ENCODE measurements at regions not wholly inside any gene's neighbourhood (a gene's known extent, or its start where the extent isn't known, plus 50 kb on each side); places are given as distances from the start of the nearest gene placed in this dataset.

DNA sequence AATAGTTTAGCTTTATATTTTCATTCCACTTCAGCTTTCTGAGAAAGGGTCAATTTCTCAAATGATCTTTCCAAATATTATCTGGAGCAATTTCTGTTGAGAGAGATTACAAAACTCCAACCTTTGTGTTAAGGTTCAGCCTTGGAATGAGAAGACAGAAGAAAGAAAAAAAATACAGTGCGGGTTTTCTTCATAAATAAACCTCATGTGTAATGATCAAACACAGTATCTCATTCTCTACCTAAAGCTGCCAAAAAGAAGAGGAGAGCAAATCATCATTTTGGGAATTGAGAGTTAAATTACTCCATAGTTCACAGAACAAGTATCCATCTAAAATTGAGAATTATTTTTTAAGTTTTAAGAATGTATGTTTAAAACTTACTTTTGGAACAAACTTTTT is 420.5 kb downstream of the KLF5 start:
- Histone ChIP-seq H2AK9ac (replicated peaks; ENCODE audit: low read depth, low read length, poor library complexity) (no peak overlapping the region), H3K14ac (replicated peaks; ENCODE audit: low read depth, low read length) (no peak overlapping the region), H3K9ac (ENCODE audit: low read depth, low read length) (no peak overlapping the region), H2AK5ac (ENCODE audit: low read depth, low read length) (no peak overlapping the region), H3K27me3 (ENCODE audit: control insufficient read depth, insufficient read depth, low read length) (no peaks in the 10 kb centered on the region), H3K79me1 (ENCODE audit: low read depth in 1 of 2, low read length in 2 of 2) (no peaks in the 10 kb centered on the region), H2AFZ (replicated peaks; ENCODE audit: low read length, poor library complexity) (no peak overlapping the region), H2BK20ac (ENCODE audit: low read depth, low read length) (no peak overlapping the region), H4K20me1 (ENCODE audit: insufficient read depth, low read length) (no peaks in the 10 kb centered on the region), H4K8ac (ENCODE audit: low read depth in 2 of 2, low read length in 2 of 2) (no peak overlapping the region), H3K27ac (ENCODE audit: insufficient read depth, low read length) (no peak overlapping the region), H2BK15ac (ENCODE audit: low read depth, low read length) (no peak overlapping the region), H3K4ac (ENCODE audit: low read depth, low read length) (no peak overlapping the region), H3K36me3 (ENCODE audit: control insufficient read depth, insufficient read depth, low read length) (no peaks in the 10 kb centered on the region), H4K91ac (ENCODE audit: insufficient read depth, low read depth, low read length) (no peak overlapping the region), H3K4me1 (ENCODE audit: control insufficient read depth, insufficient read depth, low read length) (no peaks in the 10 kb centered on the region), H3K4me3 (ENCODE audit: insufficient read depth, low read depth, low read length) (no peak overlapping the region), H3K9me1 (ENCODE audit: insufficient read depth, low read length) (no peaks in the 10 kb centered on the region), H3K23ac (ENCODE audit: low read depth, low read length) (no peak overlapping the region), H3K56ac (ENCODE audit: extremely low read depth, insufficient read depth, low read length) (no peak overlapping the region), H3K18ac (ENCODE audit: low read depth, low read length) (no peak overlapping the region), H2BK120ac (ENCODE audit: low read depth, low read length) (no peak overlapping the region), H4K5ac (ENCODE audit: low read depth, low read length) (no peak overlapping the region), H3K4me2 (ENCODE audit: low read depth, low read length) (no peak overlapping the region), H3K9me3 (ENCODE audit: control insufficient read depth, insufficient read depth, low read length) (no peaks in the 10 kb centered on the region), H2BK5ac (ENCODE audit: low read depth, low read length, poor library complexity, severe bottlenecking) (no peak overlapping the region)
- DNase-seq = no peak
- ATAC-seq (ENCODE audit: low read depth) = no peak
- intact Hi-C loops (cut with micrococcal nuclease) (no loop called here), dilution Hi-C loops (cut with HindIII; ENCODE audit: low sequenced_read_pairs, unreplicated experiment) (no loop called here), in situ Hi-C loops (cut with MboI; ENCODE audit: low sequenced_read_pairs) (no loop called here)
- WGBS, 2 experiments (ENCODE audit: extremely low coverage in 2 of 2, insufficient read length in 1 of 2) = no CpG with 5 or more reads among the region's 1 CpG
- POLR2A ChIA-PET (ENCODE audit: unreplicated experiment) = no interaction called here
- TF ChIP-seq, protein P1, sequence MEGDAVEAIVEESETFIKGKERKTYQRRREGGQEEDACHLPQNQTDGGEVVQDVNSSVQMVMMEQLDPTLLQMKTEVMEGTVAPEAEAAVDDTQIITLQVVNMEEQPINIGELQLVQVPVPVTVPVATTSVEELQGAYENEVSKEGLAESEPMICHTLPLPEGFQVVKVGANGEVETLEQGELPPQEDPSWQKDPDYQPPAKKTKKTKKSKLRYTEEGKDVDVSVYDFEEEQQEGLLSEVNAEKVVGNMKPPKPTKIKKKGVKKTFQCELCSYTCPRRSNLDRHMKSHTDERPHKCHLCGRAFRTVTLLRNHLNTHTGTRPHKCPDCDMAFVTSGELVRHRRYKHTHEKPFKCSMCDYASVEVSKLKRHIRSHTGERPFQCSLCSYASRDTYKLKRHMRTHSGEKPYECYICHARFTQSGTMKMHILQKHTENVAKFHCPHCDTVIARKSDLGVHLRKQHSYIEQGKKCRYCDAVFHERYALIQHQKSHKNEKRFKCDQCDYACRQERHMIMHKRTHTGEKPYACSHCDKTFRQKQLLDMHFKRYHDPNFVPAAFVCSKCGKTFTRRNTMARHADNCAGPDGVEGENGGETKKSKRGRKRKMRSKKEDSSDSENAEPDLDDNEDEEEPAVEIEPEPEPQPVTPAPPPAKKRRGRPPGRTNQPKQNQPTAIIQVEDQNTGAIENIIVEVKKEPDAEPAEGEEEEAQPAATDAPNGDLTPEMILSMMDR (conservative IDR thresholded peaks at IDR 0.05; ENCODE audit: low read depth, low read length) = no peak
- TF ChIP-seq MXI1 (IDR thresholded peaks at IDR 0.05; ENCODE audit: borderline replicate concordance, low read depth, low read length) (no peak), CHD1 (IDR thresholded peaks at IDR 0.05; ENCODE audit: low read depth, low read length) (no peak), SMC3 (IDR thresholded peaks at IDR 0.05; ENCODE audit: low read depth, low read length) (no peak), CEBPB (IDR thresholded peaks at IDR 0.05; ENCODE audit: low read depth, low read length) (no peak), RAD21 (IDR thresholded peaks at IDR 0.05; ENCODE audit: low read length) (no peak), MAZ (IDR thresholded peaks at IDR 0.05; ENCODE audit: borderline replicate concordance, low read depth, low read length) (no peak), POLR2A (IDR thresholded peaks at IDR 0.05; ENCODE audit: low read depth, low read length) (no peak), MAFK (IDR thresholded peaks at IDR 0.05; ENCODE audit: low read depth, low read length) (no peak), FOS (IDR thresholded peaks at IDR 0.05; ENCODE audit: low read depth, low read length) (no peak), NFE2L2 (IDR thresholded peaks at IDR 0.05; ENCODE audit: low read depth, low read length) (no peak), RFX5 (IDR thresholded peaks at IDR 0.05; ENCODE audit: low read depth, low read length) (no peak), RCOR1 (IDR thresholded peaks at IDR 0.05; ENCODE audit: insufficient replicate concordance, low read length) (no peak), BHLHE40 (IDR thresholded peaks at IDR 0.05; ENCODE audit: low read depth, low read length) (no peak)
- TF ChIP-seq, protein P2, sequence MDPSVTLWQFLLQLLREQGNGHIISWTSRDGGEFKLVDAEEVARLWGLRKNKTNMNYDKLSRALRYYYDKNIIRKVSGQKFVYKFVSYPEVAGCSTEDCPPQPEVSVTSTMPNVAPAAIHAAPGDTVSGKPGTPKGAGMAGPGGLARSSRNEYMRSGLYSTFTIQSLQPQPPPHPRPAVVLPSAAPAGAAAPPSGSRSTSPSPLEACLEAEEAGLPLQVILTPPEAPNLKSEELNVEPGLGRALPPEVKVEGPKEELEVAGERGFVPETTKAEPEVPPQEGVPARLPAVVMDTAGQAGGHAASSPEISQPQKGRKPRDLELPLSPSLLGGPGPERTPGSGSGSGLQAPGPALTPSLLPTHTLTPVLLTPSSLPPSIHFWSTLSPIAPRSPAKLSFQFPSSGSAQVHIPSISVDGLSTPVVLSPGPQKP (IDR thresholded peaks at IDR 0.05; ENCODE audit: borderline replicate concordance, low read depth, low read length) = no peak
- TF ChIP-seq, protein P3, sequence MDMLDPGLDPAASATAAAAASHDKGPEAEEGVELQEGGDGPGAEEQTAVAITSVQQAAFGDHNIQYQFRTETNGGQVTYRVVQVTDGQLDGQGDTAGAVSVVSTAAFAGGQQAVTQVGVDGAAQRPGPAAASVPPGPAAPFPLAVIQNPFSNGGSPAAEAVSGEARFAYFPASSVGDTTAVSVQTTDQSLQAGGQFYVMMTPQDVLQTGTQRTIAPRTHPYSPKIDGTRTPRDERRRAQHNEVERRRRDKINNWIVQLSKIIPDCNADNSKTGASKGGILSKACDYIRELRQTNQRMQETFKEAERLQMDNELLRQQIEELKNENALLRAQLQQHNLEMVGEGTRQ (IDR thresholded peaks at IDR 0.05; ENCODE audit: low read depth, low read length) = no peak
- CTCF ChIA-PET = no interaction called here
- no TSS peak for BruUV-seq (replicated peaks)
